Choroid plexus epithelial cell (primary cell): ENCODE measurements at regions not wholly inside any gene's neighbourhood (a gene's known extent, or its start where the extent isn't known, plus 50 kb on each side); places are given as distances from the start of the nearest gene placed in this dataset.

Experiments used
- DNase-seq: peaks from one replicate; pipeline ENCODE4 v3.0.0-alpha.2; 2010; ENCODE audit warnings: low read depth
- H3K4me3 ChIP-seq: 2 replicates; pipeline ENCODE4 v1.5.1; 2011; ENCODE audit warnings: low read depth, mild to moderate bottlenecking, control low read depth, low read length, moderate library complexity
- TF ChIP-seq, protein P1 (sequence below): conservative IDR thresholded peaks from 2 replicates; pipeline ENCODE4 v1.5.1; 2011; ENCODE audit warnings: low read depth, mild to moderate bottlenecking, control low read depth, inconsistent platforms, low read length, moderate library complexity

GRCh38 chr14:80074900-80075574, 136.3 kb downstream of the DIO2 start:
- no peak overlapping the region for H3K4me3 ChIP-seq
- TF ChIP-seq, protein P1, sequence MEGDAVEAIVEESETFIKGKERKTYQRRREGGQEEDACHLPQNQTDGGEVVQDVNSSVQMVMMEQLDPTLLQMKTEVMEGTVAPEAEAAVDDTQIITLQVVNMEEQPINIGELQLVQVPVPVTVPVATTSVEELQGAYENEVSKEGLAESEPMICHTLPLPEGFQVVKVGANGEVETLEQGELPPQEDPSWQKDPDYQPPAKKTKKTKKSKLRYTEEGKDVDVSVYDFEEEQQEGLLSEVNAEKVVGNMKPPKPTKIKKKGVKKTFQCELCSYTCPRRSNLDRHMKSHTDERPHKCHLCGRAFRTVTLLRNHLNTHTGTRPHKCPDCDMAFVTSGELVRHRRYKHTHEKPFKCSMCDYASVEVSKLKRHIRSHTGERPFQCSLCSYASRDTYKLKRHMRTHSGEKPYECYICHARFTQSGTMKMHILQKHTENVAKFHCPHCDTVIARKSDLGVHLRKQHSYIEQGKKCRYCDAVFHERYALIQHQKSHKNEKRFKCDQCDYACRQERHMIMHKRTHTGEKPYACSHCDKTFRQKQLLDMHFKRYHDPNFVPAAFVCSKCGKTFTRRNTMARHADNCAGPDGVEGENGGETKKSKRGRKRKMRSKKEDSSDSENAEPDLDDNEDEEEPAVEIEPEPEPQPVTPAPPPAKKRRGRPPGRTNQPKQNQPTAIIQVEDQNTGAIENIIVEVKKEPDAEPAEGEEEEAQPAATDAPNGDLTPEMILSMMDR: no peak
- DNase-seq: no peak

DNA sequence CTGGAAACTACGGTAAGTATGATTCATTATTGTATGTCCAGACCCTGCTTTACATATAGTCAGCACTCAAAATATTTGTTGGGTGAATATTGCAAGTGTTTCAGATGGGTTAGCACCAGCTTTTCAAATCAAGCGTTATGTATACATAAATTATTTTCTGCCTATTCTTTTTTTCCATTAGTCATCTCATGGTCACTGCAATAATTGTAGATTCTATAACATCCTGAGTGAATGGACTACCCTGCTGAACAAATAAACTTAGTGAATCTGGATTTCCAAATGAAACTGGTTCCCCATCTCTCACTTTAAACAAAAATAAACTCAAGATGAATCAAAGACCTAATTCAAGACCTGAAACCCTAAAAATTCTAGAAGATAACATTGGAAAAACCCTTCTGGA, 152.3 kb downstream of the DIO2 start:
- TF ChIP-seq, protein P1: no peak
- DNase-seq: peak; percentile 14
- H3K4me3 ChIP-seq: no peak overlapping the region

- H3K4me3 ChIP-seq: no peak overlapping the region
- DNase-seq: no peak
- TF ChIP-seq, protein P1: no peak
Measured at GRCh38 chr14:80056497-80056801, 154.9 kb downstream of the DIO2 start.

DNA sequence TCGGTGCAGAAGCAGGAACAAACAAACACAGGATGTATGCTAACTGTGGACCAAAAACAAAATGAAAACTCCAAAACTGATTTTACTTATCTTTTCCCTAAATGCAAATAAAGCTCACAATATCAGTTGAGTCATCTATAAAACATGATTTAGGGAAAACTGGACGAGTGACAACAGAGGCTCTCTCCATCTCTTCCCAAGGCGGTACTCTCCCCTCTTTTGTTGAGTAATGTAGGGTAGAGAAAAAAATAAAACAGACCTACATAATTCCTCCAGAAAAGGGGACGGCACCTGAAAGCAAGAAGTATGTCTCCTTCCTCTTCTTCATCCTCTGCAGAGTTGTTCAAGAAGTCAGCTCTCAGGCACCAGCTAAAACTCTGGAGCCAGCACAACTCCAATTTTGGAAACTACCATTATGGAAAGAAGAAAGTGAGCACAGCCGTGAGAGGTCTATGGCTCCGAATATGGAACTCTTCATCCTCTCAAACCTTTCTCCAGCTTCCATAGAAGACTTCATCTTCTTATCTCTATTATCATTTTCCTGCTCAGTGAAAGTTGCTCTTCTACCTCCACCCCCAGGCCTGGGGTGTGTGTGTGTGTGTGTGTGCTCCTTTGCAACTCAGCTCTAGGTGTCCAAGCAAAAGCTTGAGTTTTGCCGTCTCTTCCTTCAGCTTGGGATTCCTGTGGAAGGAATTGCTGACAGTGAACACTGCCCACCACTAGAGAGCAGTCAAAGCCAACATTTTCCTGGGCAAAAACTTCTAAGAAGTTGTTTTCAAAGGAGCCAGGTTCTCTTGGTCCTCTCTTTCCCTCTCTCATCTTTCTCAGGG, 155.4 kb downstream of the DIO2 start:
- TF ChIP-seq, protein P1: peak; percentile 90
- peak; percentile 86 for DNase-seq

DNA sequence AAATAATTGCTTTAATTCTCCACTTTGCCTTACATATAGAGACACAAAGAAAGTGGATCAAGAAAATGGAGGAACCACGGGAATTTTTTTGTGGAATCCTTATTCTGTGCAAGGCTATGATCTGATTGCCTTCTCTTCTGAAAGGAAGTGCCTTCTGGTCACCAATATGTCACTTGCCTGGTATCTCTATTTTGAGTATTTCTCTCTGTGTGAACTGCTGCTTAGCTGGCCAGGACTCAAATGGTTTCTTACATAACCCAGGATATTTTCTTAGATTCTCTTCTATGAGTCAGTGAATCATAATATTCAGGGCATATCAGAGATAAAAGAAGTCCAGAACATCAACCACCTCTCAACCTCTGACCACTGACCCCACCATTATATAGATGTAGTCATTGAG, 156.1 kb downstream of the DIO2 start:
- no peak overlapping the region for H3K4me3 ChIP-seq
- TF ChIP-seq, protein P1: no peak
- DNase-seq: peak; percentile 37

More for the DNA sequence above, 155.4 kb downstream of the DIO2 start:
- peak overlapping the region; percentile 26 for H3K4me3 ChIP-seq

DNA sequence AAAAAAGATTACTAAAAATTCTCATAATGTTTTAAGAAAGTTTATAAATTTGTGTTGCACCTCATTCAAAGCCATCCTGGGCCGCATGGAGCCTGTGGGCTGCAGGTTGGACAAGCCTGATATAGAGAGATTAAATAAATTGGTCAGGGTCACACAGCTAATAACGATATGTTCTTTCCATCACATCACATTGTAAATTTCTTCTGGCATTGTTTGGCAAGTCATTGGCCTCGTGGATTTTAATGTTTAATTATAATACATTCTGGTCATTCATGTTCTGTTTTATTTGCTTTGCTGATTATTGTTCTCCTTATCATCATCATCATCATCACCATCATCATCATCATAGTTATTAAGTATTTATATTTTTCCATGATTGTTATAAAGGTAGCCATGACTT, 157.3 kb downstream of the DIO2 start:
- TF ChIP-seq, protein P1: no peak
- no peak overlapping the region for H3K4me3 ChIP-seq
- no peak for DNase-seq
